Endothelial cell of umbilical vein (primary cell): ENCODE measurements at regions not wholly inside any gene's neighbourhood (a gene's known extent, or its start where the extent isn't known, plus 50 kb on each side); places are given as distances from the start of the nearest gene placed in this dataset.

Source experiments
- BruUV-seq: library from RNA; stranded (reverse); fragments of 400-500 nt; replicated peaks from 2 replicates; lab custom pipeline; 2021; lab: Mats Ljungman, UMichigan
- CTCF ChIA-PET: fragments of 300-600, 350-600 bp; sonication (Branson Sonifier 250); formaldehyde crosslinking; loops from one replicate; lab custom pipeline; 2021; ENCODE audit warnings: antibody characterized with exemption, inconsistent platforms; lab: Charles Lee
- POLR2A ChIA-PET: fragments of 300-600, 350-600 bp; sonication (Branson Sonifier 250); formaldehyde crosslinking; loops from one replicate; lab custom pipeline; 2021; ENCODE audit warnings: antibody characterized with exemption, inconsistent platforms; lab: Charles Lee
- DNase-seq: peaks from one replicate; pipeline ENCODE4 v3.0.0-alpha.2; 2011; ENCODE audit warnings: low read depth, low spot score
- FAIRE-seq: peaks from 2 replicates; lab custom pipeline; 2011; peaks lifted over from hg19 to GRCh38; lab: Jason Lieb, UNC
- H2AFZ ChIP-seq: 2 replicates; pipeline ENCODE4 v1.6.0; 2012; ENCODE audit warnings: low read depth, low read length, control low read depth, inconsistent platforms
- H3K27ac ChIP-seq: 2 replicates; pipeline ENCODE4 v1.5.1; 2011; ENCODE audit warnings: low read depth, mild to moderate bottlenecking, control low read depth, low read length, moderate library complexity; ENCODE audit not compliant: insufficient read depth
- H3K27me3 ChIP-seq, 2 experiments: 2 replicates each; pipeline versions ENCODE4 v1.6.0 to v1.6.1; 2011; ENCODE audit warnings: low read length in 2 of 2, mixed read lengths in 1 of 2; ENCODE audit not compliant: control insufficient read depth in 2 of 2, insufficient read depth in 2 of 2
- H3K36me3 ChIP-seq, 2 experiments: 2 replicates in 1 of 2; 3 replicates in 1 of 2; pipeline ENCODE4 v1.5.1; 2011; ENCODE audit warnings: low read length in 2 of 2, mild to moderate bottlenecking in 1 of 2, moderate library complexity in 1 of 2; ENCODE audit not compliant: control insufficient read depth in 2 of 2, insufficient read depth in 2 of 2; ENCODE audit errors: extremely low read depth in 1 of 2
- H3K4me1 ChIP-seq: 3 replicates; pipeline ENCODE4 v1.5.1; 2011; ENCODE audit warnings: mild to moderate bottlenecking, low read length; ENCODE audit not compliant: control insufficient read depth, insufficient read depth; ENCODE audit errors: extremely low read depth
- H3K4me2 ChIP-seq: 2 replicates; pipeline ENCODE4 v1.6.1; 2011; ENCODE audit warnings: low read length, control low read depth, mixed read lengths; ENCODE audit not compliant: insufficient read depth
- H3K4me3 ChIP-seq, 3 experiments: fragments of 200-600 bp in 1 of 3; sonication (generic), shearing (Covaris generic) in 1 of 3; replicated peaks in 1 of 3; 2 replicates each; pipeline ENCODE4 v1.5.1; 2011 to 2016; ENCODE audit warnings: control low read depth in 3 of 3, low read length in 3 of 3, mild to moderate bottlenecking in 2 of 3, inconsistent platforms in 1 of 3, low read depth in 1 of 3, moderate library complexity in 1 of 3; ENCODE audit not compliant: insufficient read depth in 1 of 3
- H3K79me2 ChIP-seq: 2 replicates; pipeline ENCODE4 v1.6.0; 2012; ENCODE audit warnings: low read length, inconsistent platforms; ENCODE audit not compliant: control insufficient read depth, insufficient read depth
- H3K9ac ChIP-seq: replicated peaks from 2 replicates; pipeline ENCODE3; 2011; ENCODE audit warnings: low read length, control low read depth; ENCODE audit not compliant: insufficient read depth; ENCODE audit errors: extremely low read depth
- H3K9me1 ChIP-seq: replicated peaks from 3 replicates; pipeline ENCODE4 v1.6.0; 2011; ENCODE audit warnings: mild to moderate bottlenecking, low read length; ENCODE audit not compliant: control insufficient read depth, insufficient read depth; ENCODE audit errors: extremely low read depth
- H3K9me3 ChIP-seq: replicated peaks from 2 replicates; pipeline ENCODE4 v1.5.1; 2012; ENCODE audit warnings: low read length, inconsistent platforms; ENCODE audit not compliant: control insufficient read depth, insufficient read depth
- H4K20me1 ChIP-seq: replicated peaks from 2 replicates; pipeline ENCODE3; 2011; ENCODE audit warnings: mild to moderate bottlenecking, low read length; ENCODE audit not compliant: control insufficient read depth, insufficient read depth; ENCODE audit errors: extremely low read depth
- CTCF ChIP-seq, 2 donors: IDR thresholded peaks; 1 replicate in 1 of 2; 2 replicates in 1 of 2; pipeline ENCODE4 v1.5.1; 2011; ENCODE audit warnings: low read length in 2 of 2, mild to moderate bottlenecking in 2 of 2, moderate library complexity in 2 of 2, control low read depth in 1 of 2, inconsistent platforms in 1 of 2, low read depth in 1 of 2; ENCODE audit not compliant: insufficient read depth in 1 of 2; ENCODE audit errors: extremely low read depth in 1 of 2
- EZH2 ChIP-seq: IDR thresholded peaks from 2 replicates; pipeline ENCODE4 v1.6.1; 2012; ENCODE audit warnings: borderline replicate concordance, low read depth, mild to moderate bottlenecking, moderate library complexity, low read length, inconsistent platforms; ENCODE audit not compliant: severe bottlenecking
- FOS ChIP-seq: IDR thresholded peaks from 2 replicates; pipeline ENCODE4 v1.6.1; 2011; ENCODE audit warnings: mild to moderate bottlenecking, low read length, moderate library complexity, borderline replicate concordance; ENCODE audit not compliant: insufficient read depth
- GATA2 ChIP-seq: IDR thresholded peaks from 2 replicates; pipeline ENCODE4 v1.7.0; 2011; ENCODE audit warnings: low read depth, mild to moderate bottlenecking, moderate library complexity, mixed read lengths, low read length; ENCODE audit not compliant: insufficient read length, insufficient read depth
- JUN ChIP-seq: IDR thresholded peaks from 2 replicates; pipeline ENCODE4 v1.6.1; 2011; ENCODE audit warnings: borderline replicate concordance, low read depth; ENCODE audit not compliant: insufficient read length, insufficient read depth
- MAX ChIP-seq: IDR thresholded peaks from 2 replicates; pipeline ENCODE4 v1.6.1; 2011; ENCODE audit not compliant: insufficient read depth, insufficient read length
- MYC ChIP-seq: IDR thresholded peaks from one replicate; pipeline ENCODE4 v1.6.1; 2011; ENCODE audit warnings: mild to moderate bottlenecking, low read depth, low read length
- POLR2A ChIP-seq: IDR thresholded peaks from 2 replicates; pipeline ENCODE4 v1.6.1; 2012; ENCODE audit warnings: low read depth, mild to moderate bottlenecking, control low read depth, low read length
- POLR2AphosphoS5 ChIP-seq: IDR thresholded peaks from 2 replicates; pipeline ENCODE4 v1.6.1; 2012; ENCODE audit warnings: low read depth, mild to moderate bottlenecking, control low read depth, low read length, moderate library complexity; ENCODE audit not compliant: insufficient read depth
- dilution Hi-C: fragments of 300-500 bp; cut with MboI; formaldehyde crosslinking; loops from one replicate; pipeline ENCODE4 v1.15.0; 2019; ENCODE audit warnings: low sequenced_read_pairs; ENCODE audit not compliant: extremely low pct_ligation_motif_present
- intact Hi-C: fragments of 100-400 bp; cut with micrococcal nuclease; formaldehyde crosslinking; loops from one replicate; pipeline ENCODE4 v1.10.0; 2022

GRCh38 chr13:104705031-104705750, 1639.0 kb upstream of the SLC10A2 start:
- no peak for TF ChIP-seq POLR2AphosphoS5
- TF ChIP-seq GATA2, result no peak
- no peak for TF ChIP-seq MYC
- Histone ChIP-seq H3K4me3 (no peak overlapping the region), H3K9me3 (no peaks in the 10 kb centered on the region), H3K9me1 (no peaks in the 10 kb centered on the region), H4K20me1 (no peaks in the 10 kb centered on the region), H3K27ac (no peak overlapping the region), H3K27me3 (peaks cover 0 to 2% of the 10 kb centered on the region in 2 experiments), H3K36me3 (no peaks in the 10 kb centered on the region), H3K79me2 (no peaks in the 10 kb centered on the region), H2AFZ (no peak overlapping the region), H3K4me1 (no peaks in the 10 kb centered on the region), H3K9ac (no peak overlapping the region), H3K4me2 (no peak overlapping the region)
- no TSS peak for BruUV-seq
- intact Hi-C loops, result no loop called here
- dilution Hi-C loops, result no loop called here
- ChIA-PET CTCF (interaction anchor here (1.1 kb wide), 1 partner anchor 15 kb away, joined by 3 read pairs; no protein-coding TSS in a partner anchor), POLR2A (no interaction called here)
- FAIRE-seq, result no peak
- no peak for DNase-seq

- no peaks in the 10 kb centered on the region for H3K79me2 ChIP-seq
- FAIRE-seq (no peak), DNase-seq (no peak)
- H3K4me2 ChIP-seq, result no peak overlapping the region
- no TSS peak for BruUV-seq
- no peaks in the 10 kb centered on the region for H3K27me3 ChIP-seq
- no peak overlapping the region for H3K27ac ChIP-seq
- H3K4me1 ChIP-seq, result no peaks in the 10 kb centered on the region
- H3K9me3 ChIP-seq, result no peaks in the 10 kb centered on the region
- CTCF ChIA-PET, result no interaction called here
- H4K20me1 ChIP-seq, result no peaks in the 10 kb centered on the region
- POLR2A ChIA-PET, result no interaction called here
- no peaks in the 10 kb centered on the region for H3K9me1 ChIP-seq
- intact Hi-C loops, result no loop called here
- no peak overlapping the region for H3K4me3 ChIP-seq
- H3K36me3 ChIP-seq, result no peaks in the 10 kb centered on the region
- TF ChIP-seq JUN, result no peak
- TF ChIP-seq CTCF (IDR thresholded peaks at IDR 0.05; ENCODE audit: extremely low read depth in 1 of 2, insufficient read depth in 1 of 2, low read depth in 1 of 2, low read length in 2 of 2), result no peak
- TF ChIP-seq EZH2, result no peak
- TF ChIP-seq FOS, result no peak
- no peak for TF ChIP-seq GATA2
- no peak for TF ChIP-seq POLR2AphosphoS5
- no peak for TF ChIP-seq MAX
- no peak for TF ChIP-seq POLR2A
- no peak for TF ChIP-seq MYC
- H3K9ac ChIP-seq, result no peak overlapping the region
- H2AFZ ChIP-seq, result no peak overlapping the region
- dilution Hi-C loops, result no loop called here
These were observed 1635.4 kb upstream of the SLC10A2 start for GRCh38 chr13:104701591-104701990.
